GM19324 (cell line): ENCODE measurements at regions not wholly inside any gene's neighbourhood (a gene's known extent, or its start where the extent isn't known, plus 50 kb on each side); places are given as distances from the start of the nearest gene placed in this dataset.
"Not testable (repeated sequence)": the region's sequence is repeated elsewhere in the genome, so short reads cannot be mapped to it uniquely, and the experiment has no call there.

Source experiments
- ATAC-seq: cut with Tn5 transposase; IDR thresholded peaks from one replicate; pipeline ENCODE4 v1.9.1; 2021; ENCODE audit warnings: mild to moderate bottlenecking, moderate library complexity; ENCODE audit not compliant: unreplicated experiment, low FRiP score

DNA sequence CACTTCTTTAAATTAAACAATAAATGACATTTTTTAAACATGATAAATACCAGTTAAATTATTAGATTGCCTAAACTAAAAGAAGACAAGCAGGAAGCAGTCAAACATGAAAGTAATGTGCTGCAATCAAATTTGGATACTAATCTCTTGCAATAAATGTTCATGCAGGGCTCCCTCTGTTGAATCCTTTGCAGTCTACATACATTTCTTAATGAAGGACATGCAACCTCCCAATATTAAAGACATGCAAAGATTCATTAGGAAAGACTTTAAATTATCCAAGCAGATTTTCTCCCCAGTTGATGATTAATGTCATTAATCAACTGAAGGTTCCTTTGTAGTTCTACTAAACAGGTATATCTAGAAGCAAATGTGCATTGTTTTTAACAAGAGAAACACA, 245.4 kb downstream of the ZIC4 start:
- ATAC-seq: no peak

DNA sequence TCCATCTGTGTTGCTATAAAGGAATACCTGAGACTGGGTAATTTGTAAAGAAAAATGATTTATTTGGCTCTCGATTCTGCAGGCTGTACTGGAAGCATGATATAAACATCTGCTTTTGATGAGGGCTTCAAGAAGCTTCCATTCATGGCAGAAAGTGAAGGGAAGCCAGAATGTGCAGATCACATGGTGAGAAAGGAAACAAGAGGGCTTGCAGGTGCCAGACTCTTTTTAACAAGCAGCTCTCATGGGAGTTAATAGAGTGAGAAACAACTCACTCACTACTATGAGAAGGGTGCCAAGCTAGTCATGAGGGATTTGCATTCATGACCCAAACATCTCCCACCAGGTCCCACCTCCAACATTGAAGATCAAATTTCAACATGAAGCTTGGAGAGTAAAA, 247.2 kb downstream of the ZIC4 start:
- no peak for ATAC-seq

DNA sequence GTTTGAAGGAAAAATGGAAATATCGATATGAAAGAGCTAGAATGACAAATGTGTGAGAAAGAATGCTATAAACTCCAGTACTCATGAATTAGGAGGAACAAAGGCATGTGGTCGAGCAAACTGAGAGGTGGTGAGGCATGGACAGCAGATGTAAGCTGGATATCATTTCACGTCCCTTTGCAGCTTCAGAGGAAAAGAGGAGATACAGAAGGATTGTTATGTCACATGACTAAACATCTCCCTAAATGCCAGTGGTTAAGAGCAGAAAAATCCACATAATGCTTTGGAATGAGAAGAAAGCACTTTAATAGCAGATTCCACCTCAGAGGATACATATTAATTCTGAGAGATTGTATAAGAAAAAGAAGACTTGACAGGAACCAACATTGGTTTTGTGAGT, 248.7 kb downstream of the ZIC4 start:
- ATAC-seq: no peak

DNA sequence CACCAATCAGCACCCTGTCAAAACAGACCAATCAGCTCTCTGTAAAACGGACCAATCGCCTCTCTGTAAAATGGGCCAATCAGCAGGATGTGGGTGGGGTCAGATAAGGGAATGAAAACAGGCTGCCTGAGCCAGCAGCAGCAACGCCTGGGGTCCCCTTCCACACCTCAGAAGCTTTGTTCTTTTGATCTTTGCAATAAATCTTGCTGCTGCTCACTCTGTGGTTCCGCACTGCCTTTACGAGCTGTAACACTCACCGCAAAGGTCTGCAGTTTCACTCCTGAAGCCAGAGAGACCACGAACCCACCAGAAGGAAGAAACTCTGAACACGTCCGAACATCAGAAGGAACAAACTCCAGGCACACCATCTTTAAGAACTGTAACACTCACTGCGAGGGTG, 251.4 kb downstream of the ZIC4 start:
- not testable (repeated sequence) for ATAC-seq

GRCh38 chr3:147153830-147154539, 252.4 kb downstream of the ZIC4 start:
- no peak for ATAC-seq

- no peak for ATAC-seq
Measured at GRCh38 chr3:147152476-147152875, 253.9 kb downstream of the ZIC4 start.

- ATAC-seq: no peak
Measured at GRCh38 chr3:147141516-147142288, 264.6 kb downstream of the ZIC4 start.

- no peak for ATAC-seq
Measured at GRCh38 chr3:147139341-147139740, 267.0 kb downstream of the ZIC4 start.

DNA sequence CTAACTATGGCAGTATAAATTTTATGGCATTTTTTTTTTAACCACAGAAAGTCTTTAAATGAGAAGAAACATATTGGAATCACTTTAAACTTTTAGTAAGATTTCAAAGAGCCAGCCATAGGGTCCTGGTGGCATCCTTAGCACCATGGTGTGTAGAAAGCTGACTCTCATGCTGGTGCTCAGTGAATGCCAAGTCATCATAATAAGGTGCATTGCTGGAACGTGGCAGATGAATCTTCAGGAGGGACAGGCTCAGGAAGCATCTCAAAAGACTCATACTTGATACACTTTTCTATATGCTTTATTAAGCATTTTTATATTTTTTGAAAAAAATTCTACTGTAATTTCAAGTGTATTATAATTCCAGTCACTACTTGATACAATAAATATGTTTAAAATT, 274.2 kb downstream of the ZIC4 start:
- ATAC-seq: no peak

DNA sequence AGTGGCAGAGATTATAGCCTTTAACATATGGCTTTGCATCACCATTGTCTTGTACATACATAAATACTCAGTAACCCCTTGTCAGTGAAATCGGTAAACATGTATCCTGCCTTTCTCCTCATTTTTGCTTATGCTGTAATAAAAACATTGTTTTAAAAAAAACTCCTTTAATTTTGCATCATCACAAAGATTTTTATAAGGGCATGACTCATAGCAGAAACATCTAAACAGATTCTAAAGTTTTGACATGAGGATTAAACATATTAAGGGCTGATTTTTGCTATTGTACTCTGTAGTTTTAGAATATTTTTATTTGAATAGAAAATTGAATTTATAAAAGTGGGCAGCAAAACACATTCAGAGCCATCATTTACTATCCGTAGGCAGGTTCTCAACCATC, 275.9 kb downstream of the ZIC4 start:
- ATAC-seq: no peak

DNA sequence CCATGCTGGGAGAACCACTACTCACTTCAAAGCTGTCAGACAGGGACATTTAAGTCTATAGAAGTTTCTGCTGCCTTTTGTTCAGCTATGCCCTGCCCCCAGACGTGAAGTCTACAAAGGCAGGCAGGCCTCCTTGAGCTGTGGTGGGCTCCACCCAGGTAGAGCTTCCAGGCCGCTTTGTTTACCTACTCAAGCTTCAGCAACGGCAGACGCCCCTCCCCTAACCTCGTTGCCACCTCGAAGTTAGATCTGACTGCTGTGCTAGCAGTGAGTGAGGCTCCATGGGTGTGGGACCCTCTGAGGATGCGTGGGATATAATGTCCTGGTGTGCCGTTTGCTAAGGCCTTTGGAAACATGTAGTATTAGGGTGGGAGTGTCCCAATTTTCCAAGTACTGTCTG, 276.7 kb downstream of the ZIC4 start:
- no peak for ATAC-seq

DNA sequence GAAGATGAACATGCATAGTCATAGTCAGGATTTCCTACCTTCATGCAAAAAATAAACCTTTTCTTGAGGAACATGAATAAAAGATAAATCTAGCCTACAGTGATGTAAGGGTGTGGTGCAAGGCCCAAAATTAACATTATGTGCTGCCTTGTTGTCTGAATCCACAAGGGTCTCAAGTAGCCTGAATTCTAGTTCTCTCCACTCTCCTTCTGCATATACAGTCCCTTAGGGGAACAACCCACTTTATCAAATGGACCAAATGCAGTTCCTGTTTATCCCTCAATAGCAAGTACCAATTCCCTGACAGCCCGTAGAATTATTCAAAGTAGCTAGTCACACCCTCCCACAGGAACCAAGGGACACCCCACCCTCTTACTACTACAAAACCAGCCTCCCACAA, 284.0 kb downstream of the ZIC4 start:
- no peak for ATAC-seq

DNA sequence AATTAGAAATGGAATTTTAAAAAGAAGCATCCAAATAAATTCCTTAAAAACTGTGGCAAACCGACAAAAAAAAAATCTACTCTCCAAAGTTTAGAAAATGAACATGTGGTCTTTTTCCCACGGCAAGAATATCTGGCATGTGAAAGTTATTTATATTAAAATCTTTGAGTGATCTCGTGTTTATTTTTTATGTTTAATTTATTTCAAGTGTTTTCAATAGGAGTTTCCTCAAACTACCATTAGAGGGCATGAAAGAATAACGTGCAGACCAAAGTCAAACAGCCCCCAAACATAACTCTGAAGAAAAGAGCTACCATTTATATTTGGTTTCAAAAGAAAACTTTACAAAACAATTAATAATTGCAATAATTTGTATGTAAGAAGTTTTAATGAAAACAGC, 286.4 kb downstream of the ZIC4 start:
- ATAC-seq: no peak

- ATAC-seq: no peak
Measured at GRCh38 chr3:147119346-147119745, 287.0 kb downstream of the ZIC4 start.

- ATAC-seq: no peak
Measured at GRCh38 chr3:147118611-147119010, 287.7 kb downstream of the ZIC4 start.

DNA sequence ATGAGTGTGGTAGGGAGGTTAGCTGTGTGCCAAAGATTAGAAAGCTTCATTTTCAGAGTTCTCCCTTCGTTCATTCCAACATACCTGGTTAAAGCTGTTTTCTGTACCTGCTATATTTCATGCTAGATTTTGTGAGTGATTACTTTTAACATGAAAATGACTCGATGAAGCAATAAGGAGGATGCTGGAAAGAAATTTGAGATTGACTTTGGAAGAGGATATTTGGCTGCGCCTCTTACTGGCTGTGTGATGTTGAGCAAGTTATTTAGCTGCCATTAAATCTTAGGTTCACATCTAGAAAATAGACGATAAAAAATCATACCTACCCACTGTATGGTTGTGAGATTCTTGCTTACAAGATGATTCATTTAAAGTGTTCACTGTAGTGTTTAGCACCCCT, 288.7 kb downstream of the ZIC4 start:
- no peak for ATAC-seq

DNA sequence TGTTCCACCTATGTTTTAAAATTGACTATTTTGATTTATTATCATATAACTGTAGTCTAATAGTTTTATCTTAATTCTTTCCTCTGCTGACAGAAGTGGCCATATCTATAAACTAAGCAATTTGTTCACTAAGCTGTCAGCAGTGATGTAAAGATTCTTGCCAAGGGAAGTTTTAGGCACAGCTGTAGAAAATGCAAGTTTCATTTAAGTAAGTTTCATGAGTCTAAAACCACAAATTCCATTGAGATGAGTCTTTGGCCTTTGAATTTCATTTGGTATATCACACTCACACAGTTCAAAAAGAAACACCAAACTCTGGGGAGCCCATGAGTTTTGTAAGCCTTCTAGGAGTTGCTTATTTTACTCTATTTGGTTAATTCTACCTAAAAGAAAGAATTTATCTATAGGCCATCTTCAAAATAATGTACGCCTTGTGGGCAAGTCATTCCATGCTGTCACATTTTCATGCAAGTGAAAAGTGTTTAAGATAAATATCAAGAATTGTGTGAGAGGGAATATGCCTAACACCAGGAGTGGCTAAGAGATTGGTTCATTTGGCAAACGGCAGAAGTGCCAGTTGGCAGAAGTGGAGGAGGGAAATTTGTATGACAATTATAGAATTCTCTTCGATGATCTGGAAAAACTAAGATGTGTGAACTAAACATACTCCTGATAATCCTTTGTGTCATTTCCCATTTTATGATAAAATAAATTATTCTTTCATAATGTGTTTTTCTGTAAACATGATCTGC, 292.9 kb downstream of the ZIC4 start:
- ATAC-seq: no peak

DNA sequence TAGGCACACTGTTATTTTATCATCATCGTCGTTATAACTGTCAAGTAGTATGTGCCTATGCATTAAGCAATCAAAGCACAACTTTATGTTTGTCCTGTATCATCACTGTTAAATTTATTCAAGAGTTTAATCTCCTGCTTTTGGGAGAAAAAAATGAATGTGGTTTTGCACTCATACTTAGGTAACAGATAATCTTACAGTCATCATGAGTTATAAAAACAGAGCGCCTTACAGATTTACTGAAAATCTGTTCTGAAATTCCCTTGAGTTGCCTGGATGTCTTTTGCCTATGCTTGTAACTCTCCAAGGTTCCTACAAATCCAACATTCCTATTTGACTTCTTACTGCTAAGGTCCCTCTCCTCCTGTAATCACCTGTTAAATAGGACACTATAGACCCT, 307.3 kb downstream of the ZIC4 start:
- ATAC-seq: no peak

- no peak for ATAC-seq
Measured at GRCh38 chr3:147090461-147090860, 315.9 kb downstream of the ZIC4 start.

- no peak for ATAC-seq
Measured at GRCh38 chr3:147089286-147089685, 317.1 kb downstream of the ZIC4 start.

- not testable (repeated sequence) for ATAC-seq
Measured at GRCh38 chr3:147059500-147059899, 346.8 kb downstream of the ZIC4 start.
